HTR-8/SVneo (cell line): ENCODE measurements at regions not wholly inside any gene's neighbourhood (a gene's known extent, or its start where the extent isn't known, plus 50 kb on each side); places are given as distances from the start of the nearest gene placed in this dataset.
"Not testable (repeated sequence)": the region's sequence is repeated elsewhere in the genome, so short reads cannot be mapped to it uniquely, and the experiment has no call there.

Source experiments
- DNase-seq: peaks from one replicate; pipeline ENCODE4 v3.0.0; 2011; ENCODE audit warnings: low spot score, mixed read lengths; ENCODE audit not compliant: insufficient read length
- FAIRE-seq: peaks from 2 replicates; lab custom pipeline; 2011; peaks lifted over from hg19 to GRCh38; lab: Jason Lieb, UNC

GRCh38 chr6:40889137-40889832 lies 149.7 kb downstream of the UNC5CL start:
- FAIRE-seq: no peak

GRCh38 chr6:40888456-40888990 lies 150.5 kb downstream of the UNC5CL start:
- FAIRE-seq (no peak), DNase-seq (no peak)

More at GRCh38 chr6:40889137-40889832, 149.7 kb downstream of the UNC5CL start:
- no peak for DNase-seq

- FAIRE-seq: no peak
- DNase-seq: no peak
These were observed 151.2 kb downstream of the UNC5CL start for GRCh38 chr6:40887792-40888340.

GRCh38 chr6:40887079-40887791 lies 151.8 kb downstream of the UNC5CL start:
- no peak for FAIRE-seq

GRCh38 chr6:40885139-40885774 lies 153.8 kb downstream of the UNC5CL start:
- FAIRE-seq: no peak
- no peak for DNase-seq

More at GRCh38 chr6:40887079-40887791, 151.8 kb downstream of the UNC5CL start:
- no peak for DNase-seq

GRCh38 chr6:40882323-40882997 lies 156.6 kb downstream of the UNC5CL start:
- no peak for DNase-seq
- FAIRE-seq: no peak

GRCh38 chr6:40881501-40881900 lies 157.5 kb downstream of the UNC5CL start:
- DNase-seq (no peak), FAIRE-seq (no peak)

- FAIRE-seq: peak; percentile 49
- DNase-seq: no peak
These were observed 158.1 kb downstream of the UNC5CL start for GRCh38 chr6:40880906-40881305.

GRCh38 chr6:40879169-40879568 lies 159.9 kb downstream of the UNC5CL start:
- no peak for FAIRE-seq
- no peak for DNase-seq

GRCh38 chr6:40877362-40877761 lies 161.7 kb downstream of the UNC5CL start:
- no peak for FAIRE-seq

GRCh38 chr6:40876336-40876735 lies 162.7 kb downstream of the UNC5CL start:
- DNase-seq: no peak
- no peak for FAIRE-seq

More at GRCh38 chr6:40877362-40877761, 161.7 kb downstream of the UNC5CL start:
- no peak for DNase-seq

GRCh38 chr6:40874495-40874894 lies 164.5 kb downstream of the UNC5CL start:
- FAIRE-seq: no peak

GRCh38 chr6:40871424-40871823 lies 167.6 kb downstream of the UNC5CL start:
- FAIRE-seq (no peak), DNase-seq (no peak)

More at GRCh38 chr6:40874495-40874894, 164.5 kb downstream of the UNC5CL start:
- DNase-seq: no peak

GRCh38 chr6:40868089-40868865 lies 170.7 kb downstream of the UNC5CL start:
- DNase-seq, FAIRE-seq: not testable (repeated sequence)

GRCh38 chr6:40867527-40867926 lies 171.5 kb downstream of the UNC5CL start:
- FAIRE-seq, DNase-seq: not testable (repeated sequence)

- not testable (repeated sequence) for DNase-seq, FAIRE-seq
These were observed 173.8 kb downstream of the UNC5CL start for GRCh38 chr6:40865259-40865658.

- no peak for DNase-seq
- no peak for FAIRE-seq
These were observed 178.6 kb downstream of the UNC5CL start for GRCh38 chr6:40860443-40860842.

GRCh38 chr6:40856271-40856670 lies 182.8 kb downstream of the UNC5CL start:
- FAIRE-seq: no peak

More at GRCh38 chr6:40856271-40856670, 182.8 kb downstream of the UNC5CL start:
- no peak for DNase-seq
